GM12878 (cell line): ENCODE measurements at regions not wholly inside any gene's neighbourhood (a gene's known extent, or its start where the extent isn't known, plus 50 kb on each side); places are given as distances from the start of the nearest gene placed in this dataset.

ENCODE experiments used
- ATAC-seq: fragments of 200-7000 bp; cut with Tn5 transposase; 3 replicates; pipeline ENCODE4 v1.9.1; 2020; ENCODE audit warnings: mild to moderate bottlenecking, moderate library complexity
- BruUV-seq: library from RNA; stranded (reverse); fragments of 400-500 nt; replicated peaks from 2 replicates; lab custom pipeline; 2021; lab: Mats Ljungman, UMichigan
- CTCF ChIA-PET: fragments of 300-600 bp; sonication (Branson Sonifier 250); formaldehyde crosslinking; extraction: SDS; loops from one replicate; lab custom pipeline; 2021; ENCODE audit warnings: inconsistent platforms; lab: Yijun Ruan, JAX
- POLR2A ChIA-PET: fragments of 350-600 bp; formaldehyde crosslinking; extraction: SDS; loops from one replicate; lab custom pipeline; 2021; ENCODE audit warnings: inconsistent platforms; lab: Charles Lee
- RAD21 ChIA-PET: fragments of 300-600 bp; sonication (Branson Sonifier 250); formaldehyde crosslinking; loops from one replicate; lab custom pipeline; 2023; ENCODE audit warnings: antibody characterized with exemption; ENCODE audit not compliant: unreplicated experiment; lab: Charles Lee
- SMC1A ChIA-PET: fragments of 300-600 bp; sonication (Branson Sonifier 250); formaldehyde crosslinking; loops from one replicate; lab custom pipeline; 2023; ENCODE audit not compliant: unreplicated experiment, uncharacterized antibody; lab: Charles Lee
- DNase-seq: peaks from one replicate; pipeline ENCODE4 v3.0.0-alpha.2; 2011; ENCODE audit warnings: low read depth, low spot score
- FAIRE-seq: peaks from 3 replicates; lab custom pipeline; 2011; peaks lifted over from hg19 to GRCh38; lab: Jason Lieb, UNC
- H2AFZ ChIP-seq: 2 replicates; pipeline ENCODE4 v1.6.0; 2011; ENCODE audit warnings: low read depth, low read length, control low read depth; ENCODE audit not compliant: control insufficient read depth
- H3K27ac ChIP-seq: 2 replicates; pipeline ENCODE4 v1.5.1; 2011; ENCODE audit warnings: control low read depth; ENCODE audit not compliant: control insufficient read depth, insufficient read depth
- H3K27me3 ChIP-seq, 2 experiments: replicated peaks in 1 of 2; 2 replicates each; pipeline versions ENCODE4 v1.6.0 to v1.6.1; 2011; ENCODE audit warnings: low read length in 1 of 2; ENCODE audit not compliant: control insufficient read depth in 2 of 2, insufficient read depth in 2 of 2
- H3K36me3 ChIP-seq, 2 experiments: 2 replicates each; pipeline ENCODE4 v1.5.1; 2011; ENCODE audit warnings: low read length in 1 of 2; ENCODE audit not compliant: control insufficient read depth in 2 of 2, insufficient read depth in 2 of 2
- H3K4me1 ChIP-seq: 2 replicates; pipeline ENCODE4 v1.6.1; 2011; ENCODE audit warnings: mild to moderate bottlenecking, low read length, moderate library complexity, mixed read lengths; ENCODE audit not compliant: control insufficient read depth, insufficient read depth
- H3K4me2 ChIP-seq: 2 replicates; pipeline ENCODE4 v1.6.0; 2011; ENCODE audit warnings: control low read depth; ENCODE audit not compliant: control insufficient read depth, insufficient read depth
- H3K4me3 ChIP-seq: fragments of 200-600 bp; sonication (generic); 2 replicates; pipeline ENCODE4 v1.5.1; 2016
- H3K79me2 ChIP-seq: 2 replicates; pipeline ENCODE4 v1.6.0; 2011; ENCODE audit warnings: low read length; ENCODE audit not compliant: control insufficient read depth, insufficient read depth
- H3K9ac ChIP-seq: 2 replicates; pipeline ENCODE4 v1.8.0; 2011; ENCODE audit warnings: low read length, control low read depth, mixed read lengths; ENCODE audit not compliant: control insufficient read depth, insufficient read depth
- H3K9me3 ChIP-seq: replicated peaks from 3 replicates; pipeline ENCODE4 v1.5.1; 2011; ENCODE audit warnings: mild to moderate bottlenecking, low read length; ENCODE audit not compliant: control insufficient read depth, insufficient read depth
- H4K20me1 ChIP-seq: 2 replicates; pipeline ENCODE4 v1.6.0; 2011; ENCODE audit not compliant: control insufficient read depth, insufficient read depth
- CBX5 ChIP-seq: sonication (generic); IDR thresholded peaks from 2 replicates; pipeline ENCODE4 v1.6.1; 2016; ENCODE audit warnings: low read depth, moderate library complexity, mild to moderate bottlenecking, inconsistent platforms
- E2F4 ChIP-seq: IDR thresholded peaks from 2 replicates; pipeline ENCODE4 v1.6.1; 2012; ENCODE audit warnings: low read depth, low read length, improper control_type of control experiment
- ESRRA ChIP-seq: IDR thresholded peaks from 2 replicates; pipeline ENCODE4 v1.6.1; 2012; ENCODE audit warnings: mild to moderate bottlenecking, low read length, improper control_type of control experiment
- GATAD2B ChIP-seq: fragments of 450-650 bp; conservative IDR thresholded peaks from 2 replicates; pipeline ENCODE4 v1.6.1; 2017; ENCODE audit warnings: low read depth, mild to moderate bottlenecking, moderate library complexity
- JUNB ChIP-seq: IDR thresholded peaks from 2 replicates; pipeline ENCODE4 v1.6.1; 2016; ENCODE audit warnings: antibody characterized with exemption, mild to moderate bottlenecking
- MEF2B ChIP-seq: fragments of 450-650 bp; IDR thresholded peaks from 2 replicates; pipeline ENCODE4 v1.6.1; 2018; ENCODE audit warnings: mild to moderate bottlenecking, moderate library complexity; ENCODE audit not compliant: partially characterized antibody, poor library complexity, severe bottlenecking
- MYB ChIP-seq: fragments of 150-350 bp; IDR thresholded peaks from 2 replicates; pipeline ENCODE4 v1.6.1; 2014; ENCODE audit warnings: mild to moderate bottlenecking, low read depth, low read length, borderline replicate concordance
- POLR2A ChIP-seq: IDR thresholded peaks from 2 replicates; pipeline ENCODE4 v1.6.1; 2011; ENCODE audit warnings: low read depth, mild to moderate bottlenecking, low read length
- RUNX3 ChIP-seq: IDR thresholded peaks from 2 replicates; pipeline ENCODE4 v1.6.1; 2012; ENCODE audit warnings: low read length, inconsistent platforms
- SMAD5 ChIP-seq: IDR thresholded peaks from 2 replicates; pipeline ENCODE4 v1.6.1; 2016; ENCODE audit warnings: antibody characterized with exemption, low read depth
- TARDBP ChIP-seq: IDR thresholded peaks from 2 replicates; pipeline ENCODE4 v1.6.1; 2016; ENCODE audit warnings: borderline replicate concordance
- TCF3 ChIP-seq: IDR thresholded peaks from 2 replicates; pipeline ENCODE4 v1.6.1; 2012; ENCODE audit warnings: low read depth, mild to moderate bottlenecking, low read length, borderline replicate concordance; ENCODE audit not compliant: insufficient read depth
- ZBTB33 ChIP-seq: fragments of 450-650 bp; IDR thresholded peaks from 2 replicates; pipeline ENCODE4 v1.6.1; 2017; ENCODE audit warnings: mild to moderate bottlenecking
- ZNF207 ChIP-seq: fragments of 450-650 bp; IDR thresholded peaks from 2 replicates; pipeline ENCODE4 v1.6.1; 2014; ENCODE audit warnings: antibody characterized with exemption, mild to moderate bottlenecking, borderline replicate concordance
- ZNF24 ChIP-seq: fragments of 450-650 bp; IDR thresholded peaks from 2 replicates; pipeline ENCODE4 v1.6.1; 2017; ENCODE audit warnings: antibody characterized with exemption, mild to moderate bottlenecking
- ZNF622 ChIP-seq: fragments of 450-650 bp; IDR thresholded peaks from 2 replicates; pipeline ENCODE4 v1.6.1; 2017; ENCODE audit warnings: mild to moderate bottlenecking, inconsistent platforms
- WGBS: methylation state at CpG from one replicate; pipeline ENCODE4 v1.1.6; 2016; ENCODE audit warnings: low lambda C conversion rate; ENCODE audit not compliant: insufficient replicate concordance, insufficient coverage; ENCODE audit errors: missing lambda C conversion rate; 5-methylcytosine and 5-hydroxymethylcytosine counted together
- in situ Hi-C: fragments of 300-500 bp; cut with MboI; formaldehyde crosslinking; loops from 9 replicates; pipeline ENCODE4 v1.14.3; 2018; ENCODE audit warnings: mixed read lengths
- intact Hi-C: fragments of 100-400 bp; cut with micrococcal nuclease; formaldehyde crosslinking; loops from one replicate; pipeline ENCODE4 v1.14.2; 2022; ENCODE audit not compliant: unreplicated experiment
- TF ChIP-seq, protein P1 (sequence below): fragments of 450-650 bp; IDR thresholded peaks from 2 replicates; pipeline ENCODE4 v1.6.1; 2014; ENCODE audit warnings: mild to moderate bottlenecking
- TF ChIP-seq, protein P2 (sequence below): fragments of 450-650 bp; IDR thresholded peaks from 2 replicates; pipeline ENCODE4 v1.6.1; 2018; ENCODE audit warnings: borderline replicate concordance, mild to moderate bottlenecking; ENCODE audit not compliant: partially characterized antibody

GRCh38 chr5:98614341-98614740 lies 159.1 kb upstream of the RGMB start (continued):
- TF ChIP-seq TCF3, result no peak
- TF ChIP-seq JUNB, result no peak
- no peak for TF ChIP-seq SMAD5
- no peak for TF ChIP-seq MYB
- TF ChIP-seq E2F4, result no peak
- TF ChIP-seq ZNF207, result no peak
- no peak for TF ChIP-seq GATAD2B
- TF ChIP-seq ZNF24, result no peak
- TF ChIP-seq MEF2B, result no peak
- TF ChIP-seq, protein P1, sequence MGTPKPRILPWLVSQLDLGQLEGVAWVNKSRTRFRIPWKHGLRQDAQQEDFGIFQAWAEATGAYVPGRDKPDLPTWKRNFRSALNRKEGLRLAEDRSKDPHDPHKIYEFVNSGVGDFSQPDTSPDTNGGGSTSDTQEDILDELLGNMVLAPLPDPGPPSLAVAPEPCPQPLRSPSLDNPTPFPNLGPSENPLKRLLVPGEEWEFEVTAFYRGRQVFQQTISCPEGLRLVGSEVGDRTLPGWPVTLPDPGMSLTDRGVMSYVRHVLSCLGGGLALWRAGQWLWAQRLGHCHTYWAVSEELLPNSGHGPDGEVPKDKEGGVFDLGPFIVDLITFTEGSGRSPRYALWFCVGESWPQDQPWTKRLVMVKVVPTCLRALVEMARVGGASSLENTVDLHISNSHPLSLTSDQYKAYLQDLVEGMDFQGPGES, result no peak
- no peak for TF ChIP-seq TARDBP

DNA sequence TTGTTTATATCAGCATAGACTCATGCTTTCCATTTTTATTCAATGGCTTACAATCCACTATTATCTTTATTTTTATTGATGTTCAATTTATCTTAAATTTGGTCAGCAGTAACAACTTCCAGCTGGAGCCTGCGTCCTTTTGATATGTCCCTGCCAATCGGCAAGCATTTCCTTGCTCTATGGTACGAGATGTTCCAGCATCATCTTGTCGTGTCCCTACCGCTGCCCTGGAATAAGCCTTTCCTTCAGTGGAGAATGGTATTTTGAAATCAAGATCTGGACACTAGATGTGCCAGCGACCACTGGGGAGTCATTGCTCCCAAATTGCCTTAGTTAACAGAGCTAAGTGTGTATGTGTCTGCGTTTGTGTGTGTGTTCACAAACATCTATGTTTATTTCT lies 151.6 kb upstream of the RGMB start:
- no peaks in the 10 kb centered on the region; the same call in 1 of the 2 replicates for H4K20me1 ChIP-seq
- H3K4me1 ChIP-seq, result no peaks in the 10 kb centered on the region
- H3K27ac ChIP-seq, result no peak overlapping the region
- RAD21 ChIA-PET, result no interaction called here
- WGBS, result 47% methylated on average over 7 of the region's 7 CpGs
- BruUV-seq, result no TSS peak
- FAIRE-seq (no peak), ATAC-seq (no peak), DNase-seq (no peak)
- H3K27me3 ChIP-seq, result no peaks in the 10 kb centered on the region
- intact Hi-C loops, result no loop called here
- no peaks in the 10 kb centered on the region for H3K79me2 ChIP-seq
- SMC1A ChIA-PET, result no interaction called here
- in situ Hi-C loops, result no loop called here
- H3K4me2 ChIP-seq, result no peak overlapping the region
- no peak overlapping the region for H2AFZ ChIP-seq
- no peaks in the 10 kb centered on the region for H3K36me3 ChIP-seq
- H3K9me3 ChIP-seq, result no peaks in the 10 kb centered on the region
- no peak overlapping the region for H3K9ac ChIP-seq
- CTCF ChIA-PET, result no interaction called here
- no peak overlapping the region for H3K4me3 ChIP-seq
- POLR2A ChIA-PET, result no interaction called here
- TF ChIP-seq CBX5 (no peak), RUNX3 (no peak), ESRRA (no peak), POLR2A (no peak), ZBTB33 (no peak), ZNF622 (no peak), TARDBP (no peak)
- TF ChIP-seq, protein P2, sequence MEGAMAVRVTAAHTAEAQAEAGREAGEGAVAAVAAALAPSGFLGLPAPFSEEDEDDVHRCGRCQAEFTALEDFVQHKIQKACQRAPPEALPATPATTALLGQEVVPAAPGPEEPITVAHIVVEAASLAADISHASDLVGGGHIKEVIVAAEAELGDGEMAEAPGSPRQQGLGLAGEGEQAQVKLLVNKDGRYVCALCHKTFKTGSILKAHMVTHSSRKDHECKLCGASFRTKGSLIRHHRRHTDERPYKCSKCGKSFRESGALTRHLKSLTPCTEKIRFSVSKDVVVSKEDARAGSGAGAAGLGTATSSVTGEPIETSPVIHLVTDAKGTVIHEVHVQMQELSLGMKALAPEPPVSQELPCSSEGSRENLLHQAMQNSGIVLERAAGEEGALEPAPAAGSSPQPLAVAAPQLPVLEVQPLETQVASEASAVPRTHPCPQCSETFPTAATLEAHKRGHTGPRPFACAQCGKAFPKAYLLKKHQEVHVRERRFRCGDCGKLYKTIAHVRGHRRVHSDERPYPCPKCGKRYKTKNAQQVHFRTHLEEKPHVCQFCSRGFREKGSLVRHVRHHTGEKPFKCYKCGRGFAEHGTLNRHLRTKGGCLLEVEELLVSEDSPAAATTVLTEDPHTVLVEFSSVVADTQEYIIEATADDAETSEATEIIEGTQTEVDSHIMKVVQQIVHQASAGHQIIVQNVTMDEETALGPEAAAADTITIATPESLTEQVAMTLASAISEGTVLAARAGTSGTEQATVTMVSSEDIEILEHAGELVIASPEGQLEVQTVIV, result no peak
